Panc1 (cell line): ENCODE measurements at regions not wholly inside any gene's neighbourhood (a gene's known extent, or its start where the extent isn't known, plus 50 kb on each side); places are given as distances from the start of the nearest gene placed in this dataset.

Source experiments
- ATAC-seq: fragments of 200-7000 bp; cut with Tn5 transposase; 2 replicates; pipeline ENCODE4 v1.9.1; 2020; ENCODE audit warnings: mild to moderate bottlenecking, moderate library complexity
- BruUV-seq: library from RNA; stranded (reverse); fragments of 400-500 nt; replicated peaks from 2 replicates; lab custom pipeline; 2021; lab: Mats Ljungman, UMichigan
- CTCF ChIA-PET: fragments of 300-600 bp; sonication (Branson Sonifier 250); formaldehyde crosslinking; loops from one replicate; lab custom pipeline; 2022; ENCODE audit warnings: antibody characterized with exemption; lab: Charles Lee
- POLR2A ChIA-PET: fragments of 300-600 bp; sonication (Branson Sonifier 250); formaldehyde crosslinking; loops from one replicate; lab custom pipeline; 2022; ENCODE audit warnings: antibody characterized with exemption; lab: Charles Lee
- DNase-seq: peaks from one replicate; pipeline ENCODE4 v3.0.0-alpha.2; 2010; ENCODE audit warnings: low read depth, low spot score
- H3K27ac ChIP-seq: 2 replicates; pipeline ENCODE4 v1.5.1; 2011; ENCODE audit warnings: mild to moderate bottlenecking, low read length, inconsistent platforms
- H3K27me3 ChIP-seq: fragments of 200-500 bp; sonication (Bioruptor generic); 2 replicates; pipeline ENCODE4 v1.6.0; 2014; ENCODE audit warnings: low read length, inconsistent platforms; ENCODE audit not compliant: control insufficient read depth, insufficient read depth
- H3K36me3 ChIP-seq: fragments of 200-500 bp; sonication (Bioruptor generic); 2 replicates; pipeline ENCODE4 v1.5.1; 2014; ENCODE audit warnings: inconsistent platforms, mild to moderate bottlenecking, low read length, moderate library complexity; ENCODE audit not compliant: control insufficient read depth, insufficient read depth
- H3K4me1 ChIP-seq: 2 replicates; pipeline ENCODE4 v1.5.1; 2011; ENCODE audit warnings: inconsistent platforms, mild to moderate bottlenecking, low read length, moderate library complexity; ENCODE audit not compliant: control insufficient read depth, insufficient read depth
- H3K4me3 ChIP-seq, 2 experiments: 2 replicates each; pipeline ENCODE4 v1.5.1; 2011 to 2012; ENCODE audit warnings: low read depth in 2 of 2, low read length in 2 of 2, mild to moderate bottlenecking in 2 of 2, inconsistent platforms in 1 of 2, moderate library complexity in 1 of 2
- H3K9me3 ChIP-seq: fragments of 200-500 bp; sonication (Bioruptor generic); 2 replicates; pipeline ENCODE4 v1.5.1; 2014; ENCODE audit warnings: low read depth, mild to moderate bottlenecking, inconsistent platforms, low read length, moderate library complexity; ENCODE audit not compliant: control insufficient read depth, insufficient read depth
- POLR2AphosphoS5 ChIP-seq: IDR thresholded peaks from 2 replicates; pipeline ENCODE4 v1.6.1; 2012; ENCODE audit warnings: mild to moderate bottlenecking, low read depth, low read length, moderate library complexity
- SIN3A ChIP-seq: IDR thresholded peaks from 2 replicates; pipeline ENCODE4 v1.6.1; 2012; ENCODE audit warnings: low read depth, mild to moderate bottlenecking, low read length, moderate library complexity, borderline replicate concordance; ENCODE audit not compliant: insufficient read depth
- TCF7L2 ChIP-seq: IDR thresholded peaks from 2 replicates; pipeline ENCODE4 v1.6.1; 2011; ENCODE audit warnings: mild to moderate bottlenecking, low read depth, low read length, inconsistent platforms
- in situ Hi-C: cut with HindIII; loops from 2 replicates; pipeline ENCODE4 v1.10.0; 2016; ENCODE audit warnings: low sequenced_read_pairs, low pct_unique_long_range_greater_than_20kb
- intact Hi-C: fragments of 100-400 bp; cut with micrococcal nuclease; formaldehyde crosslinking; loops from one replicate; pipeline ENCODE4 v1.10.0; 2022; ENCODE audit not compliant: unreplicated experiment
- TF ChIP-seq, protein P1 (sequence below): fragments of 450-650 bp; IDR thresholded peaks from 2 replicates; pipeline ENCODE4 v1.5.1; 2017; ENCODE audit warnings: mild to moderate bottlenecking
- TF ChIP-seq, protein P2 (sequence below), 2 experiments: IDR thresholded peaks; 2 replicates each; pipeline ENCODE4 v1.6.1; 2011 to 2012; ENCODE audit warnings: low read depth in 2 of 2, control low read depth in 1 of 2, low read length in 1 of 2, mild to moderate bottlenecking in 1 of 2, moderate library complexity in 1 of 2; ENCODE audit not compliant: insufficient read depth in 1 of 2

- ATAC-seq: no peak
- ChIA-PET POLR2A (no interaction called here), CTCF (interaction anchor here (0.5 to 0.6 kb wide), 2 partner anchors 85 to 95 kb away, joined by 3 to 4 read pairs; no protein-coding TSS in a partner anchor)
- intact Hi-C loops (no loop called here), in situ Hi-C loops (no loop called here)
- TF ChIP-seq TCF7L2: no peak
- TF ChIP-seq, protein P1, sequence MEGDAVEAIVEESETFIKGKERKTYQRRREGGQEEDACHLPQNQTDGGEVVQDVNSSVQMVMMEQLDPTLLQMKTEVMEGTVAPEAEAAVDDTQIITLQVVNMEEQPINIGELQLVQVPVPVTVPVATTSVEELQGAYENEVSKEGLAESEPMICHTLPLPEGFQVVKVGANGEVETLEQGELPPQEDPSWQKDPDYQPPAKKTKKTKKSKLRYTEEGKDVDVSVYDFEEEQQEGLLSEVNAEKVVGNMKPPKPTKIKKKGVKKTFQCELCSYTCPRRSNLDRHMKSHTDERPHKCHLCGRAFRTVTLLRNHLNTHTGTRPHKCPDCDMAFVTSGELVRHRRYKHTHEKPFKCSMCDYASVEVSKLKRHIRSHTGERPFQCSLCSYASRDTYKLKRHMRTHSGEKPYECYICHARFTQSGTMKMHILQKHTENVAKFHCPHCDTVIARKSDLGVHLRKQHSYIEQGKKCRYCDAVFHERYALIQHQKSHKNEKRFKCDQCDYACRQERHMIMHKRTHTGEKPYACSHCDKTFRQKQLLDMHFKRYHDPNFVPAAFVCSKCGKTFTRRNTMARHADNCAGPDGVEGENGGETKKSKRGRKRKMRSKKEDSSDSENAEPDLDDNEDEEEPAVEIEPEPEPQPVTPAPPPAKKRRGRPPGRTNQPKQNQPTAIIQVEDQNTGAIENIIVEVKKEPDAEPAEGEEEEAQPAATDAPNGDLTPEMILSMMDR: no peak
- TF ChIP-seq SIN3A: no peak
- TF ChIP-seq, protein P2, sequence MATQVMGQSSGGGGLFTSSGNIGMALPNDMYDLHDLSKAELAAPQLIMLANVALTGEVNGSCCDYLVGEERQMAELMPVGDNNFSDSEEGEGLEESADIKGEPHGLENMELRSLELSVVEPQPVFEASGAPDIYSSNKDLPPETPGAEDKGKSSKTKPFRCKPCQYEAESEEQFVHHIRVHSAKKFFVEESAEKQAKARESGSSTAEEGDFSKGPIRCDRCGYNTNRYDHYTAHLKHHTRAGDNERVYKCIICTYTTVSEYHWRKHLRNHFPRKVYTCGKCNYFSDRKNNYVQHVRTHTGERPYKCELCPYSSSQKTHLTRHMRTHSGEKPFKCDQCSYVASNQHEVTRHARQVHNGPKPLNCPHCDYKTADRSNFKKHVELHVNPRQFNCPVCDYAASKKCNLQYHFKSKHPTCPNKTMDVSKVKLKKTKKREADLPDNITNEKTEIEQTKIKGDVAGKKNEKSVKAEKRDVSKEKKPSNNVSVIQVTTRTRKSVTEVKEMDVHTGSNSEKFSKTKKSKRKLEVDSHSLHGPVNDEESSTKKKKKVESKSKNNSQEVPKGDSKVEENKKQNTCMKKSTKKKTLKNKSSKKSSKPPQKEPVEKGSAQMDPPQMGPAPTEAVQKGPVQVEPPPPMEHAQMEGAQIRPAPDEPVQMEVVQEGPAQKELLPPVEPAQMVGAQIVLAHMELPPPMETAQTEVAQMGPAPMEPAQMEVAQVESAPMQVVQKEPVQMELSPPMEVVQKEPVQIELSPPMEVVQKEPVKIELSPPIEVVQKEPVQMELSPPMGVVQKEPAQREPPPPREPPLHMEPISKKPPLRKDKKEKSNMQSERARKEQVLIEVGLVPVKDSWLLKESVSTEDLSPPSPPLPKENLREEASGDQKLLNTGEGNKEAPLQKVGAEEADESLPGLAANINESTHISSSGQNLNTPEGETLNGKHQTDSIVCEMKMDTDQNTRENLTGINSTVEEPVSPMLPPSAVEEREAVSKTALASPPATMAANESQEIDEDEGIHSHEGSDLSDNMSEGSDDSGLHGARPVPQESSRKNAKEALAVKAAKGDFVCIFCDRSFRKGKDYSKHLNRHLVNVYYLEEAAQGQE (IDR thresholded peaks at IDR 0.05; ENCODE audit: insufficient read depth in 1 of 2, low read depth in 2 of 2, low read length in 1 of 2): no peak
- no peak for TF ChIP-seq POLR2AphosphoS5
- Histone ChIP-seq H3K4me3 (no peak overlapping the region), H3K27me3 (no peaks in the 10 kb centered on the region), H3K27ac (no peak overlapping the region), H3K9me3 (no peaks in the 10 kb centered on the region), H3K36me3 (no peaks in the 10 kb centered on the region), H3K4me1 (no peaks in the 10 kb centered on the region)
- no peak for DNase-seq
- BruUV-seq: no TSS peak
These were observed 86.6 kb upstream of the FRMD6 start for GRCh38 chr14:51564986-51565604.

DNA sequence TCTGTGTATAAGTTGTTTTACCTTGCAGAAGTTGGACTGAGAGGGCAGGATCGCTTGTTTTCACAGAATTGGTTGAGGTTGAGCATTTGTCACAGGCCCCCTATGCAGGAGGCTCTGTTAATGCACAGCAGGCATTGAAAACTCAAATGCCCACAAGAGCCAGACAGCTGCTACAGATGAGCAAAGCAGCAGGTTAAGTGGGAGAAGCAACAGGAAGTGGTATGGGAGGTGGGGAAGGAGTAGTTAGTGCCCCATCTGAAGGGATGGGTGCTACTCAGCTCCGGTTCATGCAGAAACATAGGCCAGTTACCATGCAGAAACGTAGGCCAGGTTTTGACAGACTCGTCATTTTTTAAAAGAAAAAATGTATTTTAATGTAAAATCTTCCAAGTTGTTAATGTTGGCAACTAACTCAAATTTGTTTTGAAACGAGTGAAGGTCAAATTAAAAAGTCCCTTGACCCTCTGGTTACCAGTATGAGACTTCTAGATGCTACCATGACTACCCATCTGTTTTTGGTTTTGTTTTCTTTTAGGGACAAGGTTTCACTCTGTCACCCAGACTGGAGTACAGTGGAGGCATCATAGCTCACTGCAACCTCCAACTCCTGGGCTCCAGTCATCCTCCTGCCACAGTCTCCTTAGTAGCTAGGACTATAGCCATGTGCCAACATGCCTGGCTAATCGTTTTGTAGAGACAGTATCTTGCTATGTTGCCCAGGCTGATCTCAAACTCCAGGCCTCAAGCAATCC lies 84.7 kb upstream of the FRMD6 start:
- ChIA-PET POLR2A (no interaction called here), CTCF (no interaction called here)
- BruUV-seq: no TSS peak
- ATAC-seq (no peak), DNase-seq (no peak)
- Histone ChIP-seq H3K27ac (no peak overlapping the region), H3K4me3 (no peak overlapping the region), H3K36me3 (no peaks in the 10 kb centered on the region), H3K9me3 (no peaks in the 10 kb centered on the region), H3K27me3 (no peaks in the 10 kb centered on the region), H3K4me1 (no peaks in the 10 kb centered on the region)
- intact Hi-C loops (no loop called here), in situ Hi-C loops (no loop called here)
- no peak for TF ChIP-seq SIN3A
- TF ChIP-seq, protein P1: no peak
- TF ChIP-seq TCF7L2: no peak
- no peak for TF ChIP-seq POLR2AphosphoS5
- TF ChIP-seq, protein P2 (IDR thresholded peaks at IDR 0.05; ENCODE audit: insufficient read depth in 1 of 2, low read depth in 2 of 2, low read length in 1 of 2): no peak
